Neural cell (in vitro differentiated cells): ENCODE measurements at regions not wholly inside any gene's neighbourhood (a gene's known extent, or its start where the extent isn't known, plus 50 kb on each side); places are given as distances from the start of the nearest gene placed in this dataset.

Experiments used
- H2AFZ ChIP-seq: fragments of 200-600, 300-800 bp; sonication (generic), shearing (Covaris generic); 2 replicates; pipeline ENCODE4 v1.6.0; 2014; ENCODE audit warnings: low read depth, mild to moderate bottlenecking, antibody characterized with exemption, low read length, moderate library complexity
- H3F3A ChIP-seq: fragments of 200-600 bp; shearing (Covaris generic); 2 replicates; pipeline ENCODE4 v1.6.1; 2016; ENCODE audit warnings: mild to moderate bottlenecking, moderate library complexity, mixed read lengths, antibody characterized with exemption, low read length; ENCODE audit not compliant: insufficient read depth, poor library complexity, severe bottlenecking
- H3K27ac ChIP-seq: fragments of 200-600, 300-800 bp; sonication (generic), shearing (Covaris generic); 2 replicates; pipeline ENCODE4 v1.5.1; 2014; ENCODE audit warnings: mild to moderate bottlenecking, low read length, moderate library complexity
- H3K27me3 ChIP-seq: fragments of 300-800, 200-600 bp; sonication (generic), shearing (Covaris generic); 2 replicates; pipeline ENCODE4 v1.6.0; 2014; ENCODE audit warnings: mild to moderate bottlenecking, low read depth, low read length, moderate library complexity; ENCODE audit not compliant: insufficient read depth
- H3K36me3 ChIP-seq: fragments of 300-800, 200-600 bp; sonication (generic), shearing (Covaris generic); 2 replicates; pipeline ENCODE4 v1.5.1; 2014; ENCODE audit warnings: mild to moderate bottlenecking, antibody characterized with exemption, low read length, moderate library complexity; ENCODE audit not compliant: insufficient read depth
- H3K4me2 ChIP-seq: fragments of 300-800, 200-600 bp; sonication (generic), shearing (Covaris generic); 2 replicates; pipeline ENCODE4 v1.6.0; 2014; ENCODE audit warnings: mild to moderate bottlenecking, low read length
- H3K4me3 ChIP-seq: fragments of 300-800, 200-600 bp; sonication (generic), shearing (Covaris generic); 2 replicates; pipeline ENCODE4 v1.5.1; 2014; ENCODE audit warnings: mild to moderate bottlenecking, low read length, moderate library complexity
- H3K79me2 ChIP-seq: fragments of 200-600 bp; shearing (Covaris generic); replicated peaks from 2 replicates; pipeline ENCODE4 v1.6.0; 2014; ENCODE audit warnings: mild to moderate bottlenecking, low read length, moderate library complexity; ENCODE audit not compliant: insufficient read depth
- H3K9ac ChIP-seq: fragments of 300-800, 200-600 bp; sonication (generic), shearing (Covaris generic); 2 replicates; pipeline ENCODE4 v1.6.1; 2016; ENCODE audit warnings: mild to moderate bottlenecking, low read length, mixed read lengths
- H3K9me2 ChIP-seq: fragments of 200-600 bp; shearing (Covaris generic); 2 replicates; pipeline ENCODE4 v1.6.1; 2016; ENCODE audit warnings: mild to moderate bottlenecking, low read length, mixed read lengths; ENCODE audit not compliant: insufficient read depth
- H3K9me3 ChIP-seq: fragments of 200-600, 300-800 bp; sonication (generic), shearing (Covaris generic); 2 replicates; pipeline ENCODE4 v1.6.1; 2016; ENCODE audit warnings: mild to moderate bottlenecking, mixed run types, low read length, moderate library complexity, mixed read lengths
- H4K20me1 ChIP-seq: fragments of 200-600 bp; shearing (Covaris generic); 2 replicates; pipeline ENCODE4 v1.6.1; 2016; ENCODE audit warnings: mild to moderate bottlenecking, mixed run types; ENCODE audit not compliant: insufficient read depth
- CTCF ChIP-seq: fragments of 450-650 bp; IDR thresholded peaks from 2 replicates; pipeline ENCODE4 v1.5.1; 2014; ENCODE audit warnings: antibody characterized with exemption, mild to moderate bottlenecking, moderate library complexity; ENCODE audit not compliant: poor library complexity, severe bottlenecking
- EP300 ChIP-seq: fragments of 450-650 bp; conservative IDR thresholded peaks from 2 replicates; pipeline ENCODE4 v1.6.1; 2014; ENCODE audit warnings: antibody characterized with exemption, mild to moderate bottlenecking, moderate library complexity; ENCODE audit not compliant: poor library complexity, severe bottlenecking
- EZH2 ChIP-seq: fragments of 200-600, 300-800 bp; shearing (Covaris generic), sonication (generic); IDR thresholded peaks from 2 replicates; pipeline ENCODE4 v1.6.1; 2014; ENCODE audit warnings: antibody characterized with exemption, low read length, borderline replicate concordance, mild to moderate bottlenecking; ENCODE audit not compliant: insufficient read depth, poor library complexity, severe bottlenecking
- MXI1 ChIP-seq: fragments of 450-650 bp; conservative IDR thresholded peaks from 2 replicates; pipeline ENCODE4 v1.6.1; 2014; ENCODE audit warnings: antibody characterized with exemption, mild to moderate bottlenecking; ENCODE audit not compliant: poor library complexity, severe bottlenecking
- POLR2AphosphoS5 ChIP-seq: IDR thresholded peaks from 2 replicates; pipeline ENCODE4 v1.6.1; 2012
- RAD21 ChIP-seq: fragments of 450-650 bp; conservative IDR thresholded peaks from 2 replicates; pipeline ENCODE4 v1.6.1; 2014; ENCODE audit warnings: antibody characterized with exemption, mild to moderate bottlenecking, moderate library complexity
- REST ChIP-seq: IDR thresholded peaks from 2 replicates; pipeline ENCODE4 v1.6.1; 2012; ENCODE audit warnings: borderline replicate concordance
- SMC3 ChIP-seq: fragments of 450-650 bp; conservative IDR thresholded peaks from 2 replicates; pipeline ENCODE4 v1.6.1; 2014; ENCODE audit warnings: antibody characterized with exemption, mild to moderate bottlenecking, moderate library complexity; ENCODE audit not compliant: poor library complexity
- TAF1 ChIP-seq: IDR thresholded peaks from 2 replicates; pipeline ENCODE4 v1.6.1; 2012; ENCODE audit warnings: low read depth

GRCh38 chr2:126571403-126571802 lies 84.6 kb upstream of the GYPC start:
- Histone ChIP-seq H3K27ac (no peak overlapping the region), H2AFZ (no peak overlapping the region), H4K20me1 (no peaks in the 10 kb centered on the region), H3K79me2 (no peaks in the 10 kb centered on the region), H3K36me3 (no peaks in the 10 kb centered on the region), H3K9me3 (no peaks in the 10 kb centered on the region), H3K4me3 (no peak overlapping the region), H3K27me3 (no peaks in the 10 kb centered on the region), H3K9me2 (no peaks in the 10 kb centered on the region), H3K9ac (no peak overlapping the region), H3K4me2 (no peak overlapping the region), H3F3A (no peaks in the 10 kb centered on the region)
- no peak for TF ChIP-seq TAF1
- TF ChIP-seq RAD21 = no peak

- H3K4me2 ChIP-seq = no peak overlapping the region
Measured at GRCh38 chr2:126575631-126576030, 80.3 kb upstream of the GYPC start.

More at GRCh38 chr2:126575631-126576030, 80.3 kb upstream of the GYPC start:
- no peak for TF ChIP-seq EP300
- TF ChIP-seq CTCF = no peak
- no peak for TF ChIP-seq MXI1
- TF ChIP-seq REST = no peak
- TF ChIP-seq SMC3 = no peak
- TF ChIP-seq EZH2 = no peak
- TF ChIP-seq POLR2AphosphoS5 = no peak
- no peak for TF ChIP-seq RAD21
- TF ChIP-seq TAF1 = no peak
- H3F3A ChIP-seq = no peaks in the 10 kb centered on the region
- H3K9ac ChIP-seq = no peak overlapping the region
- no peaks in the 10 kb centered on the region for H3K79me2 ChIP-seq
- H3K27me3 ChIP-seq = no peaks in the 10 kb centered on the region
- H3K9me2 ChIP-seq = no peaks in the 10 kb centered on the region
- H2AFZ ChIP-seq = no peak overlapping the region
- no peak overlapping the region for H3K4me3 ChIP-seq
- no peaks in the 10 kb centered on the region for H3K36me3 ChIP-seq
- H4K20me1 ChIP-seq = no peaks in the 10 kb centered on the region
- H3K27ac ChIP-seq = no peak overlapping the region
- H3K9me3 ChIP-seq = no peaks in the 10 kb centered on the region
